ENCODE measurements at regions not wholly inside any gene's neighbourhood (a gene's known extent, or its start where the extent isn't known, plus 50 kb on each side); places are given as distances from the start of the nearest gene placed in this dataset.

DNA sequence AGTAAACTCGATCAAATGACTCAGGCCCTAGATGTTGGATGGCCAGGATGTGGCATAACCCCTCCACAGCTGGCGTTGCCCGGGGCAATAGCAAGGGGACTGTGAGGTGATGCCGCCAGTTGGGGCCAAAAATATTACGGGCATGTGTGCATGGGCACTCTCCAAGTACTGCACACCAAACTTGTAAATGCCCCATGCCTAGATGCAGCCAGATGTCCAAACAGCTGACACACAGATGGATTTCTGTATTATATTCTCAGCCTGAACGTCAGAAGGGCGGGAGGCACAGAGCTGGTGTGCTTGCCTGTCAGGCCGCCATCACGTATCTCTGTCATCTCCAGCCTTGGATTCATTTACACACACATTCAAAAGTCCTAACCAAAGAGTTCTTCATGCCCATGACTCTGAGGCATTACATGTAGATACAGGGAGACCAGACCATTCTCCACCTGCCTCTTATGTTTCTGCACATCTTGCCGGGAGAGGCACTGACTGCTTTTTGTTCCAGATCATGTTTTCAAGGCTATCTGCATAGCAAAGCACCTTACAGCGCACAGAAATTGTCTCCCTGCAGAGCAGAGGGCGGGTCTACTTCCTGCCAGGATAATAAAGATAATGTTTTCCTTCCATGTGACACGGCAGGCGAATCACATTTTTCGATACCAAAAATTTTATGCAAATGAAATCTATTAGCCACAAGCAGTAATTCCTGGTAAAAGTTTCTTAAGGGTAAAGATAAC lies 200.9 kb upstream of the ADAMTS16 start:
- intact Hi-C loops (cut with DNase I), result no loop called here
- Histone ChIP-seq H3K27me3 (no peaks in the 10 kb centered on the region), H3K4me1 (no peaks in the 10 kb centered on the region), H3K9me3 (no peaks in the 10 kb centered on the region), H3K27ac (no peak overlapping the region), H3K4me3 (no peak overlapping the region), H3K36me3 (no peaks in the 10 kb centered on the region)
- TF ChIP-seq POLR2A (IDR thresholded peaks at IDR 0.05), result no peak
- TF ChIP-seq, protein P1, sequence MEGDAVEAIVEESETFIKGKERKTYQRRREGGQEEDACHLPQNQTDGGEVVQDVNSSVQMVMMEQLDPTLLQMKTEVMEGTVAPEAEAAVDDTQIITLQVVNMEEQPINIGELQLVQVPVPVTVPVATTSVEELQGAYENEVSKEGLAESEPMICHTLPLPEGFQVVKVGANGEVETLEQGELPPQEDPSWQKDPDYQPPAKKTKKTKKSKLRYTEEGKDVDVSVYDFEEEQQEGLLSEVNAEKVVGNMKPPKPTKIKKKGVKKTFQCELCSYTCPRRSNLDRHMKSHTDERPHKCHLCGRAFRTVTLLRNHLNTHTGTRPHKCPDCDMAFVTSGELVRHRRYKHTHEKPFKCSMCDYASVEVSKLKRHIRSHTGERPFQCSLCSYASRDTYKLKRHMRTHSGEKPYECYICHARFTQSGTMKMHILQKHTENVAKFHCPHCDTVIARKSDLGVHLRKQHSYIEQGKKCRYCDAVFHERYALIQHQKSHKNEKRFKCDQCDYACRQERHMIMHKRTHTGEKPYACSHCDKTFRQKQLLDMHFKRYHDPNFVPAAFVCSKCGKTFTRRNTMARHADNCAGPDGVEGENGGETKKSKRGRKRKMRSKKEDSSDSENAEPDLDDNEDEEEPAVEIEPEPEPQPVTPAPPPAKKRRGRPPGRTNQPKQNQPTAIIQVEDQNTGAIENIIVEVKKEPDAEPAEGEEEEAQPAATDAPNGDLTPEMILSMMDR (IDR thresholded peaks at IDR 0.05), result no peak
- WGBS (ENCODE audit: insufficient coverage, low coverage, low lambda C conversion rate, missing lambda C conversion rate), result 64% methylated on average over 8 of the region's 15 CpGs
- DNase-seq, result no peak
- ATAC-seq, result no peak

DNA sequence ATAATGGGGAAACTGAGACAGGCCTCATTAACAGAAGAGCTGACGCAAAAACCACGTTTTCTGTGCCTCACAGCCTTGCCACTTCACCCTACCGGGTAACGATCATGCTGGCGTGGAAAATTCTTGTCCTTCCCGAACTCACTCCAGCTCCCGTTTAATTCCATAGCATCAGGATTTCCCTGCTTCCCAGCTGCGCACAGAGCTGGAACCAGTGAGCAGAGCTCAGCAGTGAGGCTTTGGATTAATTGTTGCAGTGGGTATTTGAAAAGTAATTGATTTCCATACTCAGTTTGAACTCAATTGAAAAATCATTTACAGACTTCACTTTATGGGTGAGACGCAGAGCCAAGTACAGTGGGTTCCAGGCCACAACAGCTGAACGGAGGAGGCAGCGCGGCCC lies 199.0 kb upstream of the ADAMTS16 start:
- ATAC-seq (no peak), DNase-seq (no peak)
- Histone ChIP-seq H3K27me3 (no peaks in the 10 kb centered on the region), H3K27ac (no peak overlapping the region), H3K9me3 (no peaks in the 10 kb centered on the region), H3K36me3 (no peaks in the 10 kb centered on the region), H3K4me3 (no peak overlapping the region), H3K4me1 (no peaks in the 10 kb centered on the region)
- intact Hi-C loops (cut with DNase I), result no loop called here
- TF ChIP-seq POLR2A (IDR thresholded peaks at IDR 0.05), result no peak
- TF ChIP-seq, protein P1 (IDR thresholded peaks at IDR 0.05), result no peak
- 76% methylated on average over 11 of the region's 12 CpGs for WGBS (ENCODE audit: insufficient coverage, low coverage, low lambda C conversion rate, missing lambda C conversion rate)

DNA sequence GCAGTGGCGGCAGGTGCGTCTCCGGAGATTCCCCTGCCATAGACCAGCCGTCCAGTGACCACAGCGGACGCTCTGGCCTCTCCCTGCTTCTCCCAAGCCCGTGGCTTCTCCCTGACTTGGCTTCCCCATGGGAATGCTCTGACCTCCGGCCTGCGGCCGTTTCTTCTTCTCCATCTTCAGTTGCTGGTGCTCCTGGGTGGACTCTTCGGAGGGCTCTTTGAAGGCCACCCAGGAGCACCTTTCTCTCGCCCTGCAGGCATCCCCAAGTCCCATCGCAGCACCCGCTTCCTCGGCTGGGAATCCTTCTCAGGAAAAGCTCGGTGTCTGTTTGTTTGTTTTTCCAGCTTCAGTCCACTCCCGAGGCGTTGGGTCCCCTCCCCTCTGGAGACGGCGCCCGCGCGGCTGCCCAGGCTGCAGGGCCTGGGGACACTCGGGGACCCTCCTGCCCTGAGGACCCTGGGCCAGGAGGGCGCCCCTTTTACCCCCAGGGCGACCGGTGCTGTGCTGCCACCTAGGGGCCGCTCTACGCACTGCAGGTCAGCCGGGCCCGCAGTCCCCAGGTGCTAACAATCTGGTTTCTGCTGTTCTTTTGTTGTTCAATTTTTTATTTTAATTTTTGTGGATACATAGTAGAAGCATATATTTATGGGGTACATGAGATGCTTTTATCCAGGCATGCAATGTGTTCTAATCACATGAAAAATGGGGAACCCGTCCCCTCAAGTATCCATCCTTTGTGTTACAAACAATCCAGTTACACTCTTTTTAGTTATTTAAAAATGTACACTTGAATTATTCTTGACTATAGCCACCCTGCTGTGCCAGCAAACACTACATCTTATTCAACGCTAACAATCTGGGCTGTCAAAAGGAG lies 197.9 kb upstream of the ADAMTS16 start:
- ATAC-seq (peak; percentile 64 to 76 (median 71)), DNase-seq (peak in 1 of 3 donors; percentile 22)
- intact Hi-C loops (cut with DNase I), result no loop called here
- H3K36me3 ChIP-seq, result no peaks in the 10 kb centered on the region
- H3K9me3 ChIP-seq, result no peaks in the 10 kb centered on the region
- no peak for TF ChIP-seq POLR2A (IDR thresholded peaks at IDR 0.05)
- TF ChIP-seq, protein P1 (IDR thresholded peaks at IDR 0.05), result peak; percentile 58 to 91 (median 78)
- H3K27ac ChIP-seq, result no peak overlapping the region
- no peak overlapping the region for H3K4me3 ChIP-seq
- H3K4me1 ChIP-seq, result no peaks in the 10 kb centered on the region
- H3K27me3 ChIP-seq, result no peaks in the 10 kb centered on the region
- WGBS (ENCODE audit: insufficient coverage, low coverage, low lambda C conversion rate, missing lambda C conversion rate), result 24% methylated on average over 16 of the region's 33 CpGs

DNA sequence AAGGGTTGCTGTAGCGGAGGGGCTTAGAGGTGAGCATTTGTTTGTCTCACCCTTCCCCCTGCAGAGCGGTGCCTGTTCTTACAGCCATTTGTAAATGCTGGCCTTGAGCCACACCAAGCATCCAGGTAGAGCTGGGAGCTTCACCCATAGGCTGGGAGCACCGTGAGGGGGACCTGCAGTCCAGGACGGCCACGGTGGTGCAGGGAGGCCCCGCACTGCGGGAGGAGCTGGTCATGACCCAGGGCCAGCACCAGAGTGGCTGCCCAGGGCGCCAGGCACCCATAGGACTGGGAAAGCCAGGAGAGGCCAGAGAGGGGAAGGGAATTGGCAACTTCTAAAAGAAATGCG lies 197.3 kb upstream of the ADAMTS16 start:
- no peak for DNase-seq
- TF ChIP-seq, protein P1 (IDR thresholded peaks at IDR 0.05), result no peak
- no peak for TF ChIP-seq POLR2A (IDR thresholded peaks at IDR 0.05)
- Histone ChIP-seq H3K36me3 (no peaks in the 10 kb centered on the region), H3K27me3 (no peaks in the 10 kb centered on the region), H3K4me1 (no peaks in the 10 kb centered on the region), H3K9me3 (no peaks in the 10 kb centered on the region), H3K4me3 (no peak overlapping the region), H3K27ac (no peak overlapping the region)
- ATAC-seq, result peak in 1 of 4 donors; percentile 36
- intact Hi-C loops (cut with DNase I), result no loop called here
- 70% methylated on average over 8 of the region's 9 CpGs for WGBS (ENCODE audit: insufficient coverage, low coverage, low lambda C conversion rate, missing lambda C conversion rate)
